PC-3 (cell line): ENCODE measurements at regions not wholly inside any gene's neighbourhood (a gene's known extent, or its start where the extent isn't known, plus 50 kb on each side); places are given as distances from the start of the nearest gene placed in this dataset.

ENCODE experiments used
- ATAC-seq: fragments of 200-7000 bp; cut with Tn5 transposase; 2 replicates; pipeline ENCODE4 v1.9.1; 2020; ENCODE audit warnings: mild to moderate bottlenecking, moderate library complexity
- BruUV-seq: library from RNA; stranded (reverse); fragments of 400-500 nt; replicated peaks from 2 replicates; lab custom pipeline; 2021; lab: Mats Ljungman, UMichigan
- CTCF ChIA-PET: fragments of 300-600 bp; sonication (Branson Sonifier 250); formaldehyde crosslinking; loops from one replicate; lab custom pipeline; 2022; ENCODE audit warnings: antibody characterized with exemption; lab: Charles Lee
- POLR2A ChIA-PET: fragments of 300-600 bp; sonication (Branson Sonifier 250); formaldehyde crosslinking; loops from one replicate; lab custom pipeline; 2022; ENCODE audit warnings: antibody characterized with exemption; ENCODE audit not compliant: unreplicated experiment; lab: Charles Lee
- DNase-seq: peaks from one replicate; pipeline ENCODE4 v3.0.0-alpha.2; 2015
- H2AFZ ChIP-seq: fragments of 300-600 bp; sonication (generic); 2 replicates; pipeline ENCODE4 v1.6.0; 2016; ENCODE audit warnings: antibody characterized with exemption, low read length
- H3F3A ChIP-seq: fragments of 300-600 bp; sonication (generic); one replicate; pipeline ENCODE4 v1.6.0; 2017; ENCODE audit warnings: antibody characterized with exemption, low read length, control low read depth, mild to moderate bottlenecking; ENCODE audit not compliant: unreplicated experiment
- H3K27ac ChIP-seq: fragments of 300-600 bp; sonication (generic); 2 replicates; pipeline ENCODE4 v1.5.1; 2016; ENCODE audit warnings: mild to moderate bottlenecking, low read length
- H3K27me3 ChIP-seq: fragments of 300-600 bp; sonication (generic); 2 replicates; pipeline ENCODE4 v1.6.1; 2016; ENCODE audit warnings: low read length, mixed read lengths
- H3K36me3 ChIP-seq: fragments of 300-600 bp; sonication (generic); 2 replicates; pipeline ENCODE4 v1.6.1; 2016; ENCODE audit warnings: low read depth, mixed run types, low read length, mixed read lengths
- H3K4me1 ChIP-seq: fragments of 300-600 bp; sonication (generic); 2 replicates; pipeline ENCODE4 v1.5.1; 2016; ENCODE audit warnings: low read length; ENCODE audit not compliant: insufficient read depth
- H3K4me2 ChIP-seq: fragments of 300-600 bp; sonication (generic); 2 replicates; pipeline ENCODE4 v1.6.0; 2016; ENCODE audit warnings: low read length
- H3K4me3 ChIP-seq: fragments of 300-600 bp; sonication (generic); 2 replicates; pipeline ENCODE4 v1.5.1; 2016; ENCODE audit warnings: mild to moderate bottlenecking, low read length, mixed read lengths
- H3K79me2 ChIP-seq: fragments of 300-600 bp; sonication (generic); 2 replicates; pipeline ENCODE4 v1.6.1; 2017; ENCODE audit warnings: low read length, mixed read lengths
- H3K9ac ChIP-seq: fragments of 300-600 bp; sonication (generic); 2 replicates; pipeline ENCODE4 v1.6.0; 2016; ENCODE audit warnings: mild to moderate bottlenecking, low read length
- H3K9me2 ChIP-seq: fragments of 300-600 bp; sonication (generic); replicated peaks from 2 replicates; pipeline ENCODE4 v1.6.1; 2016; ENCODE audit warnings: mixed run types, low read length, mixed read lengths
- H3K9me3 ChIP-seq: fragments of 300-600 bp; sonication (generic); 2 replicates; pipeline ENCODE4 v1.6.1; 2016; ENCODE audit warnings: low read length, mixed read lengths
- H4K20me1 ChIP-seq: fragments of 300-600 bp; sonication (generic); 2 replicates; pipeline ENCODE4 v1.6.1; 2016; ENCODE audit warnings: low read length, mixed read lengths
- CTCF ChIP-seq: fragments of 300-600 bp; sonication (generic); conservative IDR thresholded peaks from 2 replicates; pipeline ENCODE4 v1.5.1; 2017; ENCODE audit warnings: antibody characterized with exemption, low read depth, mild to moderate bottlenecking, low read length
- EZH2 ChIP-seq: fragments of 300-600 bp; sonication (generic); IDR thresholded peaks from one replicate; pipeline ENCODE4 v1.6.1; 2017; ENCODE audit warnings: antibody characterized with exemption, mild to moderate bottlenecking, low read length; ENCODE audit not compliant: unreplicated experiment
- EZH2phosphoT487 ChIP-seq: fragments of 300-600 bp; sonication (generic); IDR thresholded peaks from 2 replicates; pipeline ENCODE4 v1.6.1; 2018; ENCODE audit warnings: mild to moderate bottlenecking, antibody characterized with exemption, low read length, borderline replicate concordance
- intact Hi-C: fragments of 100-400 bp; cut with micrococcal nuclease; formaldehyde crosslinking; loops from 2 replicates; pipeline ENCODE4 v1.9.0; 2023

- Histone ChIP-seq H3K79me2 (no peaks in the 10 kb centered on the region), H3K9ac (no peak overlapping the region), H3K4me3 (no peak overlapping the region), H3K9me2 (no peaks in the 10 kb centered on the region), H3F3A (no peaks in the 10 kb centered on the region), H2AFZ (no peak overlapping the region), H3K4me1 (peaks cover 9% of the 10 kb centered on the region), H3K9me3 (no peaks in the 10 kb centered on the region), H3K27ac (no peak overlapping the region), H3K4me2 (no peak overlapping the region), H4K20me1 (no peaks in the 10 kb centered on the region), H3K27me3 (no peaks in the 10 kb centered on the region), H3K36me3 (no peaks in the 10 kb centered on the region)
- ChIA-PET POLR2A (no interaction called here), CTCF (no interaction called here)
- TF ChIP-seq EZH2 = no peak
- TF ChIP-seq EZH2phosphoT487 = no peak
- no peak for TF ChIP-seq CTCF
- no TSS peak for BruUV-seq
- intact Hi-C loops = no loop called here
- ATAC-seq (no peak), DNase-seq (no peak)
These were observed 480.1 kb downstream of the SPRY1 start for GRCh38 chr4:123876671-123877101.

- no TSS peak for BruUV-seq
- POLR2A ChIA-PET = no interaction called here
These were observed 481.0 kb downstream of the SPRY1 start for GRCh38 chr4:123877551-123877950.

GRCh38 chr4:123878976-123879375 is 482.4 kb downstream of the SPRY1 start:
- ChIA-PET CTCF (no interaction called here), POLR2A (no interaction called here)
- Histone ChIP-seq H3K9me2 (no peaks in the 10 kb centered on the region), H3K4me3 (no peak overlapping the region), H2AFZ (peak overlapping the region; percentile 9; the same call in 1 of the 2 replicates), H3F3A (no peaks in the 10 kb centered on the region), H3K27ac (peak overlapping the region; percentile 34), H3K4me1 (peaks cover 9% of the 10 kb centered on the region), H3K36me3 (no peaks in the 10 kb centered on the region), H4K20me1 (no peaks in the 10 kb centered on the region), H3K9me3 (no peaks in the 10 kb centered on the region), H3K4me2 (peak overlapping the region; percentile 35; the same call in 1 of the 2 replicates), H3K9ac (no peak overlapping the region), H3K79me2 (no peaks in the 10 kb centered on the region), H3K27me3 (no peaks in the 10 kb centered on the region)
- DNase-seq (peak; percentile 64), ATAC-seq (peak; percentile 60)
- TF ChIP-seq CTCF (no peak), EZH2 (no peak), EZH2phosphoT487 (no peak)
- intact Hi-C loops = no loop called here
- BruUV-seq = no TSS peak

More at GRCh38 chr4:123877551-123877950, 481.0 kb downstream of the SPRY1 start:
- no peaks in the 10 kb centered on the region for H3K79me2 ChIP-seq
- H4K20me1 ChIP-seq = no peaks in the 10 kb centered on the region
- TF ChIP-seq EZH2phosphoT487 = no peak
- no peaks in the 10 kb centered on the region for H3K9me3 ChIP-seq
- peak; percentile 10 for DNase-seq
- no peak overlapping the region for H3K4me2 ChIP-seq
- no peak for ATAC-seq
- no peak overlapping the region for H3K27ac ChIP-seq
- H3K4me3 ChIP-seq = no peak overlapping the region
- no peaks in the 10 kb centered on the region for H3K36me3 ChIP-seq
- H3K27me3 ChIP-seq = no peaks in the 10 kb centered on the region
- H3K4me1 ChIP-seq = peaks cover 9% of the 10 kb centered on the region
- CTCF ChIA-PET = no interaction called here
- intact Hi-C loops = no loop called here
- H3K9me2 ChIP-seq = no peaks in the 10 kb centered on the region
- no peak overlapping the region for H3K9ac ChIP-seq
- H3F3A ChIP-seq = no peaks in the 10 kb centered on the region
- no peak overlapping the region for H2AFZ ChIP-seq
